Fibroblast of skin of scalp (primary cell): ENCODE measurements at regions not wholly inside any gene's neighbourhood (a gene's known extent, or its start where the extent isn't known, plus 50 kb on each side); places are given as distances from the start of the nearest gene placed in this dataset.

Experiments
- DNase-seq: peaks from one replicate; pipeline ENCODE4 v3.0.0-alpha.2; 2013

DNA sequence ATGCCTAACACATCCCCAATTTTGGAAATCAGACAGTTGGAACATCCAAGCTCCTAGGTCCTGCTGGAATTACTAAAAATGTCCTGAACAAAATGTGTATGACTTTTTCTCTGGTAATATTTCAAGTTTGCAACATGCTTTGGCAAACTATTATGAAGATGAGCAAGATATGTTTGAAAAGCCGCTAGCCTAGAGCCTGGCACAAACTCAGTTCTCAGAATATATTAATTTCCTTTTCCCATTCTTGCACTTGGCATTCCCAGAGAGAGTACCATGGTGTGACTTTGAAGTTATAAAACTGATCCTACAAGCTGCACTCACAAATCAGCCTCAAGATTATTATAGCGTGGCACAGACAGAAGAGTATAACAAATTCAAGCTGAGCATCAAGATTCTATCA is 1031.1 kb downstream of the NTRK3 start:
- DNase-seq: no peak

GRCh38 chr15:87224404-87224803 is 1032.1 kb downstream of the NTRK3 start:
- DNase-seq: peak; percentile 73

DNA sequence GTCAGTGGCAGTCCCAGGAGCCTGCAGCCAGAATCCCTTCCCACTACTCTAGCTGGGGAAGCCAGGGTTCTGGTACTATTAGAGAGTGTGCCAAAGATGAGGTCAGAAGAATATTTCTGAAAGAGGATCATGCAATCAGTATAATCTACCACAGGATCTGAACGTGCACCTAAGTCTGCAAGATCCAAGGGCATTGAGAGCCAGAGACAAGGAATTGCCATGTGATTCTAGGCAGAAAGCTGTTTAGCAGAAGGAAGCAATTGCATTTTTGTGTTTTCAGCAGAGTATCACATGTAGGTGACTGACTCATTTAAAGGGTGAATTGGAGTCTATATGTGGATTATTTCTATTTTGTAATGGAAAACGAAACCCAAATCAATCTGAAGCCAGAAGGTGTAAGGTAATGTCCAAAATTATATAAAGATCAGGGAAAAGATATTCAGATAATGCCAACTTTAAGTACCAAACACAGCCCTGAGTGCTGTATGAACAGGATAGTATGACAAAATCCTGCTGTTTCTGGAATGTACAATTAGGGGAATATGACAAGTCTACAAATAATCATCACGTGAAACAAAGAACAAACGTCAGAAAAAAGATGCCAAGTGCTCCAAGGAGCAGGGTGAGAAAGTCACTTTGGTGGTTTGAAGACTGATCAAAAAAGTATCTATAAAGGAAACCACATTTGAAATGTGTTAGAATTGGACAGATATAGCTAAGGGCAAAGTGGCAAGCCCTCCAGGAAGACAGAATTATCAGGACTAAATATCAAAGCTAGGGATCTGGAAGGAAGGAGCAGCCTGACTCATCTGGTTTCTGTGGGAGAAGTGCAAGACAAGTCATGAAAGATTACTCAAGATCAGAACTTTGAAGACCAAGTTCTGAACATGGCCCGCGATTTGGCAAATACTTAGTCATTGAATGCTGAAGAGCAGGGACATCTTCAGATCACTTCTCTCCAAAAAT is 1036.6 kb downstream of the NTRK3 start:
- peak; percentile 55 for DNase-seq

- DNase-seq: no peak
Observed at GRCh38 chr15:87215100-87215499, 1041.4 kb downstream of the NTRK3 start.

- DNase-seq: peak; percentile 43
Observed at GRCh38 chr15:87213626-87214025, 1042.9 kb downstream of the NTRK3 start.

DNA sequence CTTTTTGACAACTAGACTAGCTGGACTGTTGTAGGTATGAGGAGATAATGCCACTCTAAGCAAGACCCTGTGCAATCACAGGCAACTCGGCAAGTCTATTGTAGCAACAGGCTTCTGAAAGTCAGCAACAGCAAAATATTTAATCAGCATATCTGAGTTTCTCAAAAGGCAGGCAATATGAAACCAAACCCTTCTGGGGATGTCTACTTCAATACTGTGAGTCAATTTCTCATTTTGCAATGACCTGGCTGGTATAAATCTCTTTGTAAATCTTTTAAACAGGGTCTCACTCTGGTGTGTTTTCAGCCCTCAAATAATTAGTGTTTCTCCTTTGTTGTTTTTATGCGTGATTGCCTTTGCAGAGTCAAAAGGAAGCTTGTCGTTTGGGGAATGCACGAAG is 1044.5 kb downstream of the NTRK3 start:
- no peak for DNase-seq

GRCh38 chr15:87211547-87211946 is 1045.0 kb downstream of the NTRK3 start:
- no peak for DNase-seq

DNA sequence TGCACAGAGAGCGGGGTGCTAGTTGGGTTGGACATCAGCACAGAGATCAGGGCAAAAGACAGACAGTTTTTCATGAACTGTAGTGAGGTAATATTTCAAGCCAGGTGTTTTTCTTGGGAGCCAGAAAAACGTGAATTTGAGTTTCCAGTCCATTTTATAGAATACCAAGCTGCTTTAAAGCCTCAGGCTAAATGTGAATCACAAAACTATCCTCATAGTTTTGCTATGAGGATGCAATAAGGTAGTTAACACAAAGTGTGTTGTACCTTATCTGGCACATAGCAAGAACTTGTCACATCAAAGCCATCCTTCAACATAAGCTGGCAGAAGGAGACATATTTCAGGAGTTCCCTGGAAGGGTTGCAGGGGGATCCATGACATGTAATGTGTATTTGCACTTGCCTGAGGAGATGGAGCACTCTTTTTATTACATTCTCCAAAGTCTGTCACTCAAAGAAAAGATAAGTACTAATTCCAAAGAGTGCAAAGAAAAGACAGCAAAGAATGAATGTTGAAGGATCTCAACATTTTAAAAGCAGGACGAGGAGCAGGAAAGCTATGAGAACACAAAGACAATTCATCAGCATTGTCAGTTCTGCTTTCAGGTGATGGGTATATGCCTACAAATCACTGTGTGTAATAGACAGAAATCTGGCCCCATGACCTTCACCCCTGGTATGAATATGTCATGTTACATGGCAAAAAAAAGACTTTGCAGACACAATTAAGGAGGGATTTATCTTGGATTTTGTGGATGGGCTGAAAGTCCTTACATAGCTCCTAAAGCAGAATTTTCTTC is 1046.4 kb downstream of the NTRK3 start:
- DNase-seq: no peak

DNA sequence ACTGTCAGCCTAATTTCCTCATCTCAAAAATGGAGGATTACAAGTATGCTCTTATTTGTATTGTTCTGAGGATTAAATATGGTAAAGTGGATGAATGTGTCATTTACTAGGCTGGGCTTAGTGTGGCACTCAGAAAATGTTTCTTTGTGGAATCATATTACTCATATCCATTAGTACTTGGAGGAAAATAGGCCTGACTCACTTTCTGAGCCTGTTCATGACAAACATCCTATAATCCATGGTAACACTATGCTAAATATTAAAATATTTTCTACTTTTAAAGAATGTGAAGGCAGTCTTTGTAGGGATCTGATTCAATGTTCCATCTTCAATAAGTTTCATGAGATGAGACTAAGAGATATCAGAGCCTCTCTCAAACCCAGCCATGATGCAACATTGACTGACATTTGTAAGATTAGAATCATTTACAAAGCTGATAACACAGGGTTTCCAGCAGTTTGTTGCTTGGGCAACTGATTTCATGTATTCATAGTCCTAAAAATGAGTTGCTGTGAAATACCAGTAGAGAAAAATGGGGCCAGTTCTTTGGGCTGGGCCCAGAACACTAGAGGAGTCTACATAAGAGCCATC is 1048.5 kb downstream of the NTRK3 start:
- DNase-seq: peak; percentile 84

GRCh38 chr15:87207251-87207650 is 1049.3 kb downstream of the NTRK3 start:
- no peak for DNase-seq

DNA sequence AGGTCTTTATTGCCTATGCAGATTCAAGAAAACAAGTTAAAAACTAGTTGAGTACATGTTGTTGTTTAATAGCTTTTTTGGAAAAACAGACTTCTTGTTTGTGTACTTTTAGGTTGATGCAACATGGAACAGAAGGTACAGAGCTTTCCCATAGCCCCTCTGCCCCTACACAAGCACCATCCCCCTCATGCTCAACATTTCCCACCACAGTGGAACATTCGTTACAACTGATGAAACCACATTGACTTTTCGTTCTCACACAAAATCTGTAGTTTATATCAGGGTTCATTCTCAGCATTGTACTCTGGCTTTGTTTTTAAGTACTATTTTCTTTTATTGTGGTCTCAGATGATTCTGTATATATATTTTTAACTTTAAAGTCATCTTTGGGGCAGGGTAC is 1054.6 kb downstream of the NTRK3 start:
- DNase-seq: no peak

DNA sequence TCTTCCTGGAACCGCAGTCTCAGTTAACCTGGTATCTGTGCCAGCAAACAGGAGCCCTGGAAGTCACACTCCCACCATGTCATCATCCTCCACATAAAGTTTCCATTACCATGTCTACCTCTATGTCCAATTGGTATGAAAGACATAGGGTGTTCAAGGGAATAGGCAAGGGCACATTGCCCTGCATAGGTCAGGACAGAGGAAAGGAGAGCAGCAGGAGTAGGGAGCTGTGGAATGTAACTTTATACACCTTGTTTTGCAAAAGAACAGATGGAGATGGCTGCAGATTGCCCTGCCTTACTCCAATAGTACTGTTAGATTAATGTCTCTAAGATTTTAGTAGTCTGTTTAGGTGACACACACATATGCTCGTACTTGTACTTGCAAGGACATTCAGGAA is 1056.4 kb downstream of the NTRK3 start:
- DNase-seq: no peak

GRCh38 chr15:87197981-87198380 is 1058.6 kb downstream of the NTRK3 start:
- DNase-seq: no peak

DNA sequence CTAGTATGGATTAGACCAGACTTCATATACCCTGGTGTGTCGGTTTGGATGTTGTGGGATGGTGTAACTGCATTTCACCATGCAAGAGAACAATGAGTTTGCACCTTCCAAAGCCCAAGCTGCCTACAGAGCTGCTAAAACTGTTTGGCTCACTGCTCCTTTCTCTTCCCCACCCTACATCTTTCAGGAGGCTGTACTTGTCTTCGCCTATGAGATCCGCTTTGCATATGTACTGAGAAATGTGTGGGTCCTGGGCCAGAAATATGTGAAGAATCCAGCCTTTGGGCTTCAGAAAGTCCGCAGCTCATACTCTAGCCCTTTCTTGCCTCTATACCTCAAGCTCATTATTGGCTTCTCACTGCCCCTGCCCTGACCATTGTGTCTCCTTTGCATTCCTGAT is 1060.0 kb downstream of the NTRK3 start:
- no peak for DNase-seq

DNA sequence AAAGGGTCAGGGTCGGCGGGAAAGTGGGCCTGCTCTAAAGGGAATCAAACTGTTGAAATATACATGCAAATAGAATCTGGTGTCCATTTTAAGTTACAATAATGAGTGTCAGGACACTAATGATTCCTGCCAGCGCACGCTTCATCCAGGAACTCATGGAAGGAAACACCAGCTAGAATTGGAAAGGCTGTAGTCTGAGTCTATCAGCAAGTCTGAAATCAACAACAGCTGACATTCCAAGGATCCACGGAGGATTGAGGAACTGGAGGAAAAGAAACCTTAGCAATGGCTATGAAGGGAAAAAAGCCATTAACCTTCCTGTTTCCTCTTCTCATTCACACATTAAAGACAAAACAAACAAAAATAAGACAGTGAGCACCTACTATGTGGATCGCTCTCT is 1063.1 kb downstream of the NTRK3 start:
- no peak for DNase-seq

- no peak for DNase-seq
Observed at GRCh38 chr15:87167706-87168105, 1088.0 kb downstream of the AGBL1 start.

GRCh38 chr15:87167055-87167454 is 1087.4 kb downstream of the AGBL1 start:
- peak; percentile 38 for DNase-seq

DNA sequence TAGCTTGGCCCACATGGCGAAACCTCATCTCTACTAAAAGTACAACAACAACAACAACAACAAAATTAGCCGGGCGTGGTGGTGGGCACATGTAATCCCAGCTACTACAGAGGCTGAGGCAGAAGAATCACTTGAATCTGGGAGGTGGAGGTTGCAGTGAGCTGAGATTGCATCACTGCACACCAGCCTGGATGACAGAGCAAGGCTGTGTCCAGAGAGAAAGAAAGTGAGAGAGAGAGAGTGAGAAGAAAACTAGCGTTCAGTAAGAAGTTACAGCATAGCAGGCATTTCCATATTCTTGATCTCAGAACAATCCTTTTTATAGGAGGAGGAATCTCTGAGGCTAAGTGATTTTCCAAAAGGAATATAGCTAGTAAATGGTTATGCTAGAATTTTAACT is 1076.1 kb downstream of the AGBL1 start:
- DNase-seq: peak; percentile 46

DNA sequence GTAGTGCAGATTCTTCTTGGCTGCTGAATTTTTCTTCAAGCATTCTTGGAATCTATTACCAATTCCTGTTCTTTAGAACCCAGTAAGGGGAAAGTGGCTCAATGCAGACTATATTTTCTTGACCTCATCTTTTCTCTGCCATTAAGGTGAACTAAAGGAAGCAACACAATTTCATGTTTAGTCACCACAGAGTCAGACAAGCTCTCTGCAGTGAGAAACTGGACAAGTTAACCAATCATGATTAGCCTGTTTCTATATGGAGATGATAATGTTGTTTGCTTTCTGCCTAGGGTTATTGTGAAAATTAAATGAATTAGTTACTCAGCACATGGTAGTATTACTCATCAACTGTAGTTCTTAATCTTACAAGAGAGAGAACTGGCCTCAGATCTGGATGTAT is 1075.1 kb downstream of the AGBL1 start:
- peak; percentile 84 for DNase-seq

GRCh38 chr15:87151202-87151748 is 1071.6 kb downstream of the AGBL1 start:
- DNase-seq: no peak

- peak; percentile 57 for DNase-seq
Observed at GRCh38 chr15:87145696-87146095, 1066.0 kb downstream of the AGBL1 start.

DNA sequence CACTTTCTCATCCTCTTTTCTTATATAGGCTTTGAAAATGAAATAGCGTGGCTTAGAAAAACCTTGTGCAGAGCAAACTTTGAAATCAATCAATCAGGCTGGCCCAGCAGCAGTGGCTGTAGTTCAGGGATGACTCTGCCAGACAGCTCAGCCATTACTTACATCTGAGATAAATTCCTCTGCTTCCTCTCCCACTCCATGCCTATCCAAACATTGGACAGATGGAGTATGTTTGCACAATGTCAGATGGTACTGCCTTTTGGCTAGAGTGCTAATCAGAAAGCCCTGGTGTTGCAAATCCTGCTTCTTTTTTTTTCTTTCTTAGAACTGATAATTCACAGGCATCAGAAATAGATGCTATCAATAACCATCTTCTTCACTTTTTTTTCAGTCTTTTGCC is 1065.1 kb downstream of the AGBL1 start:
- peak; percentile 54 for DNase-seq

- peak; percentile 53 for DNase-seq
Observed at GRCh38 chr15:87142096-87142495, 1062.4 kb downstream of the AGBL1 start.
